Epithelial cell of proximal tubule (primary cell): ENCODE measurements at regions not wholly inside any gene's neighbourhood (a gene's known extent, or its start where the extent isn't known, plus 50 kb on each side); places are given as distances from the start of the nearest gene placed in this dataset.

ENCODE experiments used
- DNase-seq: peaks from one replicate; pipeline ENCODE4 v3.0.0-alpha.2; 2011; ENCODE audit warnings: low read depth
- H3K4me3 ChIP-seq: 2 replicates; pipeline ENCODE4 v1.5.1; 2011; ENCODE audit warnings: low read depth, mild to moderate bottlenecking, low read length
- TF ChIP-seq, protein P1 (sequence below): conservative IDR thresholded peaks from 2 replicates; pipeline ENCODE4 v1.5.1; 2012; ENCODE audit warnings: low read depth, mild to moderate bottlenecking, low read length

- H3K4me3 ChIP-seq: no peak overlapping the region
- TF ChIP-seq, protein P1, sequence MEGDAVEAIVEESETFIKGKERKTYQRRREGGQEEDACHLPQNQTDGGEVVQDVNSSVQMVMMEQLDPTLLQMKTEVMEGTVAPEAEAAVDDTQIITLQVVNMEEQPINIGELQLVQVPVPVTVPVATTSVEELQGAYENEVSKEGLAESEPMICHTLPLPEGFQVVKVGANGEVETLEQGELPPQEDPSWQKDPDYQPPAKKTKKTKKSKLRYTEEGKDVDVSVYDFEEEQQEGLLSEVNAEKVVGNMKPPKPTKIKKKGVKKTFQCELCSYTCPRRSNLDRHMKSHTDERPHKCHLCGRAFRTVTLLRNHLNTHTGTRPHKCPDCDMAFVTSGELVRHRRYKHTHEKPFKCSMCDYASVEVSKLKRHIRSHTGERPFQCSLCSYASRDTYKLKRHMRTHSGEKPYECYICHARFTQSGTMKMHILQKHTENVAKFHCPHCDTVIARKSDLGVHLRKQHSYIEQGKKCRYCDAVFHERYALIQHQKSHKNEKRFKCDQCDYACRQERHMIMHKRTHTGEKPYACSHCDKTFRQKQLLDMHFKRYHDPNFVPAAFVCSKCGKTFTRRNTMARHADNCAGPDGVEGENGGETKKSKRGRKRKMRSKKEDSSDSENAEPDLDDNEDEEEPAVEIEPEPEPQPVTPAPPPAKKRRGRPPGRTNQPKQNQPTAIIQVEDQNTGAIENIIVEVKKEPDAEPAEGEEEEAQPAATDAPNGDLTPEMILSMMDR: no peak
- no peak for DNase-seq
These were observed 662.1 kb upstream of the CDH9 start for GRCh38 chr5:27700526-27700925.

GRCh38 chr5:27682600-27682999, 644.2 kb upstream of the CDH9 start:
- TF ChIP-seq, protein P1: peak; percentile 67
- H3K4me3 ChIP-seq: no peak overlapping the region
- DNase-seq: no peak

- no peak for DNase-seq
- H3K4me3 ChIP-seq: no peak overlapping the region
- TF ChIP-seq, protein P1: peak; percentile 38
These were observed 614.1 kb upstream of the CDH9 start for GRCh38 chr5:27652505-27652904.

GRCh38 chr5:27639005-27639612, 600.7 kb upstream of the CDH9 start:
- DNase-seq: no peak
- H3K4me3 ChIP-seq: no peak overlapping the region
- TF ChIP-seq, protein P1: no peak

DNA sequence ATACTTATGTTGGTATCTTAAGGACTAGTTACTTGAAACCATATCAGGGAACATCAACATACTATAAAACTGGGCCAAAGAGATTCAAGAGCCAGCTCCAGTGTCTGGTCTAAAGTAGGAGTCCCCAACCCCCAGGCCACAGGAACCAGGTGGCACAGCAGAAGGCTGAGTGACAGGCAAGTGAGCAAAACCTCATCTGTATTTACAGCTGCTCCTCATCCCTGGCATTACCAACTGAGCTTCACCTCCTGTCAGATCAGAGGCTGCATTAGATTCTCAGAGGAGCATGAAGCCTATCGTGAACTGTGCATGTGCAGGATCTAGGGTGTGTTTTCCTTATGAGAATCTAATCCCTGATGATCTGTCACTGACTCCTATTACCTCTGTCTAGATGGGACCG, 581.6 kb upstream of the CDH9 start:
- no peak overlapping the region for H3K4me3 ChIP-seq
- no peak for DNase-seq
- TF ChIP-seq, protein P1: no peak

- no peak for DNase-seq
- TF ChIP-seq, protein P1: no peak
- no peak overlapping the region for H3K4me3 ChIP-seq
These were observed 573.8 kb upstream of the CDH9 start for GRCh38 chr5:27612161-27612560.

DNA sequence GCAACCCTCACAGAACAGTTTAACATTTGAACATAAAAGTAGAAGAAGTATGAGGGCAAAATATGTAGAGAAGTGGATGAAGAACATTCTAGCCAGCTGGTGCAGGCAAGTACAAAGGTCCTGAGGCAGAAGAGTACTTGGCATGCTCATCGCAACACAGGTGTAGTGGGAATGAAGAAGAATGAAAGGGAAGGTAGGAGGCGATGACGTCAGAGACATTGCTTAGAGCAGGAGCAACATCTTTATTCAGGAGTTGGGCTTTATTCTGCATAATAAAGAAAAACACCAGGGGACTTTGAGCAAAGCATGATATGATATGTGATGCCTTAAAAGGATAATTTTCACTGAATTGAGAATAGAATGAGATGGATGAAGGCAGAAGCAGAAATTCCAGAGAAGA, 570.6 kb upstream of the CDH9 start:
- TF ChIP-seq, protein P1: no peak
- no peak overlapping the region for H3K4me3 ChIP-seq
- no peak for DNase-seq
